GM12872 (cell line): ENCODE measurements at regions not wholly inside any gene's neighbourhood (a gene's known extent, or its start where the extent isn't known, plus 50 kb on each side); places are given as distances from the start of the nearest gene placed in this dataset.

Experiments
- TF ChIP-seq, protein P1 (sequence below): IDR thresholded peaks from 3 replicates; pipeline ENCODE4 v1.5.1; 2011; ENCODE audit warnings: low read depth, mild to moderate bottlenecking, low read length, moderate library complexity; ENCODE audit not compliant: insufficient read depth

DNA sequence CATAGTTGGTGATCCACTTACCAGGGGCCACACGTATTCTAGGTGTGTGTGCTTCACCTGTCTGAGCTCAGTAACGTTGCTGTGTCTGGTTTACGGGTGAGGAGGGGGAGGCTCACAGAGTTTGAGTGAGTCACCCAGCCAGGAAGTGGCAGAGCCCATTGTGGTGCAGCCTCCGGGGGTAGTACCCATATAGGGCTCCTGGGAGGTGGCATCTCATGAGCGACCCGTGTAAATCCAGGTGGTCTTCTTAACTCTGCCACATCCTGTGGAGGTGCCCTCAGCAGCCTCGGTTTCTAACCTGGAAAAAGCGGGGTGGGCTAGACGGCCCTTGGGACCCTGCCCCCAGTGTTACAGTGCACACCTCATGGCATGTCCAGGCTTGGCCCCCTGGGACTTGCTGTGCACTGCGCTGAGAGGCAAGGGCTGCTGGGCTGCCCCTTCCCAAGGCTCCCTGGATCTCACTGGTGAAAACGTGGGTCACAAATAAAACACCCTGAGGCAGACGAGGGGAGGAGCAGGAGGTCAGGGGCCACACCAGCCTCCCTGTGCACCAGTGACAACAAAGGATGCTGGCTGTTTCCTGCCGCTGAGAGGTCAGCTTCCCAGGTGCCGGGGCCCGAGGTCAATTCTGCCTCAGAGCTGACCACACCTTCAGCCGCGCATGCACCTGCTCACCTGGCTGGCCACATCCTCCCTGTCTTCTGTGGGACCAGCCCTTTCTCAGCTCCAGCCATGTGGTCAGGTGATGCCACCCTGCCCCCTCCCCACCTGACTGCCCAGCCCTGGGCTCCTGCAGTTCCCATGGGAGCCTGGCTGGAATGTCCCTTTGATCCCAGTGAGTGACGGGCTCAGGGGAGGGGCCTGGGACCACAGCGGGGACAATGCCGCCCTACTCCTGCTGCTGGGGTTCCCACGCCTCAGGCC is 305.1 kb downstream of the CTTN start:
- TF ChIP-seq, protein P1, sequence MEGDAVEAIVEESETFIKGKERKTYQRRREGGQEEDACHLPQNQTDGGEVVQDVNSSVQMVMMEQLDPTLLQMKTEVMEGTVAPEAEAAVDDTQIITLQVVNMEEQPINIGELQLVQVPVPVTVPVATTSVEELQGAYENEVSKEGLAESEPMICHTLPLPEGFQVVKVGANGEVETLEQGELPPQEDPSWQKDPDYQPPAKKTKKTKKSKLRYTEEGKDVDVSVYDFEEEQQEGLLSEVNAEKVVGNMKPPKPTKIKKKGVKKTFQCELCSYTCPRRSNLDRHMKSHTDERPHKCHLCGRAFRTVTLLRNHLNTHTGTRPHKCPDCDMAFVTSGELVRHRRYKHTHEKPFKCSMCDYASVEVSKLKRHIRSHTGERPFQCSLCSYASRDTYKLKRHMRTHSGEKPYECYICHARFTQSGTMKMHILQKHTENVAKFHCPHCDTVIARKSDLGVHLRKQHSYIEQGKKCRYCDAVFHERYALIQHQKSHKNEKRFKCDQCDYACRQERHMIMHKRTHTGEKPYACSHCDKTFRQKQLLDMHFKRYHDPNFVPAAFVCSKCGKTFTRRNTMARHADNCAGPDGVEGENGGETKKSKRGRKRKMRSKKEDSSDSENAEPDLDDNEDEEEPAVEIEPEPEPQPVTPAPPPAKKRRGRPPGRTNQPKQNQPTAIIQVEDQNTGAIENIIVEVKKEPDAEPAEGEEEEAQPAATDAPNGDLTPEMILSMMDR, result no peak

DNA sequence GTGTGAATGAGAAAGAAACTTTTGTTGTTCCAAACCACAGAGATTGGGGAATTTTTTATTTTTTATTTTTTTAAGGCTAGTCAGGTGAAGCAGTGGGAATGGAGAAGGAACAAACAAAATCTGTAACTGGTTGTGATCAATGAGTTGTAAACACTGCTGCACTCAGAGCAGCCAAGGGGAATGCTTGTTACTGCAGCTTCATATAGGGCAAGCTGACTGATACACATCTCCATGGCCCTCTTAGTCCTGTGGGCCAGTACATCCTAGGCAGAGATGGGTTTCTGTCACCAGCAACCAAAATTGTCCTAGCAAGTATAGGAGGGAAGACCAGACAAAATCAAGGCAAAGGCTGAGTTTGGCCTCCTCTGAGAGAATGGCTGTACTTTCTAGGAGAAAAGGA is 306.8 kb downstream of the CTTN start:
- TF ChIP-seq, protein P1, result no peak

- TF ChIP-seq, protein P1, result no peak
Observed at GRCh38 chr11:70705930-70706329, 307.6 kb downstream of the CTTN start.

DNA sequence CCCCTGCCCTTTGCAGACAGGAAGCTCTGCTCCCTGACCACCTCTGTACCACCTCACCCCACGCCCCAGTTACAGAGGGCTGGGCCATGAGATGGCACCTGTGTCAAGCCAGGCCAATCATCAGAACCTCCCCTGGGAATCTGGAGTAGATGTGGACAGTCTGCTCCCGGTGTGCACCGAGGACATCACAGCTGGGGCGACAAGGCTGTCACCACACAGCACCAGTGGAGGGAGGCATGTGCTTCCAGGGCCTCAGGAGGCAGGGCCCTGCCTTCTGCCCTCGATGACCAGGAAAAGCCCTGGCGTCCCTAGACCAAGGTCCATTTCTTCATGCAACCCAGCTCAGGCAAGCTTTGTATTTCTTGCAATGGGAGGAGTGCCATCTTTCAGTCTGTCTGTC is 309.5 kb downstream of the CTTN start:
- TF ChIP-seq, protein P1, result no peak

DNA sequence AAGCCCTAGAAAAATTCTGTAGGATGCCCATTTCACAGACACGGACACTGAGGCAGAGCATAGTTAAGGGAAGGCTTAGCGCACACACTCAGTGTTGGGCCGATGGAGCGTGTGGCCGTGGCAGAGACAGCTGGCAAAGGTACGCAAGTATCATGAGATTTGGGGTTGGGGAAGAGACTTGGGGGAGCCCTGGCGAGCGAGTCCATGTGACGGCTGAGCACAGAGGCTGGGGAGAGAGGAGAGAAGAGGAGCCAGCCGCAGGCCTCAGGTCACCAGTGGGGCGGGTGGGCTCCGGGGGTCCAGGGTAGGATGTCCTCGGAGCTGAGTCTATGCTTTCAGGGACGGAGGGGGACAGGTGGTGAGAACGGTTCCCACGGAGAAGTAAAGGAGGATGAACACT is 311.3 kb downstream of the CTTN start:
- TF ChIP-seq, protein P1, result no peak

- TF ChIP-seq, protein P1, result no peak
Observed at GRCh38 chr11:70710192-70710591, 311.9 kb downstream of the CTTN start.

GRCh38 chr11:70710601-70711000 is 312.3 kb downstream of the CTTN start:
- TF ChIP-seq, protein P1, result no peak
